ENCODE measurements at regions not wholly inside any gene's neighbourhood (a gene's known extent, or its start where the extent isn't known, plus 50 kb on each side); places are given as distances from the start of the nearest gene placed in this dataset.
"Not testable (repeated sequence)": the region's sequence is repeated elsewhere in the genome, so short reads cannot be mapped to it uniquely, and the experiment has no call there.

- Histone ChIP-seq H3K4me2 (no peak overlapping the region), H3K36me3 (peaks cover 10% of the 10 kb centered on the region), H3K9ac (no peak overlapping the region), H3K4me3 (no peak overlapping the region), H3K27me3 (no peaks in the 10 kb centered on the region), H4K20me1 (no peaks in the 10 kb centered on the region), H3K27ac (no peak overlapping the region), H3K9me3 (peaks cover 62% of the 10 kb centered on the region), H3K4me1 (peaks cover 5% of the 10 kb centered on the region)
- TF ChIP-seq Cebpa-rat (IDR thresholded peaks at IDR 0.05) = no peak
Measured at GRCh38 chr4:1589098-1589497, 95.0 kb downstream of the FAM53A start.

- Histone ChIP-seq H3K27ac (no peak overlapping the region), H3K4me1 (0 out of 2 replicates have a peak, but pooled peaks cover 5% of the 10 kb centered on the region), H3K36me3 (peaks cover 10% of the 10 kb centered on the region), H4K20me1 (no peaks in the 10 kb centered on the region), H3K4me2 (no peak overlapping the region), H3K9ac (no peak overlapping the region), H3K27me3 (no peaks in the 10 kb centered on the region), H3K4me3 (no peak overlapping the region), H3K9me3 (peaks cover 62% of the 10 kb centered on the region)
- TF ChIP-seq Cebpa-rat (IDR thresholded peaks at IDR 0.05) = no peak
Measured at GRCh38 chr4:1588306-1588705, 95.8 kb downstream of the FAM53A start.

GRCh38 chr4:1584498-1584897 lies 99.6 kb downstream of the FAM53A start:
- TF ChIP-seq Cebpa-rat (IDR thresholded peaks at IDR 0.05) = no peak
- Histone ChIP-seq H3K27me3 (no peaks in the 10 kb centered on the region), H3K9ac (no peak overlapping the region), H3K9me3 (peaks cover 30% of the 10 kb centered on the region), H3K36me3 (no peaks in the 10 kb centered on the region), H3K4me3 (no peak overlapping the region), H4K20me1 (no peaks in the 10 kb centered on the region), H3K4me2 (no peak overlapping the region), H3K4me1 (peaks cover 16% of the 10 kb centered on the region), H3K27ac (no peak overlapping the region)

GRCh38 chr4:1583859-1584258 lies 100.3 kb downstream of the FAM53A start:
- no peak overlapping the region for H3K4me3 ChIP-seq
- no peaks in the 10 kb centered on the region for H3K27me3 ChIP-seq
- H4K20me1 ChIP-seq = no peaks in the 10 kb centered on the region
- TF ChIP-seq Cebpa-rat (IDR thresholded peaks at IDR 0.05) = no peak
- no peak overlapping the region for H3K9ac ChIP-seq
- H3K36me3 ChIP-seq = no peaks in the 10 kb centered on the region
- H3K4me1 ChIP-seq = peaks cover 16% of the 10 kb centered on the region
- no peak overlapping the region for H3K27ac ChIP-seq
- peaks cover 24% of the 10 kb centered on the region for H3K9me3 ChIP-seq
- H3K4me2 ChIP-seq = no peak overlapping the region

- Histone ChIP-seq H3K9me3 (peaks cover 18% of the 10 kb centered on the region), H3K4me1 (peaks cover 20% of the 10 kb centered on the region), H4K20me1 (no peaks in the 10 kb centered on the region), H3K27ac (no peak overlapping the region), H3K9ac (no peak overlapping the region), H3K36me3 (no peaks in the 10 kb centered on the region), H3K4me3 (no peak overlapping the region), H3K27me3 (no peaks in the 10 kb centered on the region), H3K4me2 (no peak overlapping the region)
- TF ChIP-seq Cebpa-rat (IDR thresholded peaks at IDR 0.05) = no peak
Measured at GRCh38 chr4:1583051-1583785, 100.9 kb downstream of the FAM53A start.

- H4K20me1 ChIP-seq = no peaks in the 10 kb centered on the region
- H3K4me3 ChIP-seq = no peak overlapping the region
- H3K36me3 ChIP-seq = no peaks in the 10 kb centered on the region
- H3K27me3 ChIP-seq = no peaks in the 10 kb centered on the region
- peaks cover 23% of the 10 kb centered on the region for H3K4me1 ChIP-seq
- no peak for TF ChIP-seq Cebpa-rat (IDR thresholded peaks at IDR 0.05)
- no peak overlapping the region for H3K4me2 ChIP-seq
- peaks cover 13% of the 10 kb centered on the region for H3K9me3 ChIP-seq
- H3K27ac ChIP-seq = no peak overlapping the region
- no peak overlapping the region for H3K9ac ChIP-seq
Measured at GRCh38 chr4:1582227-1582626, 101.9 kb downstream of the FAM53A start.

GRCh38 chr4:1581164-1581894 lies 102.8 kb downstream of the FAM53A start:
- H3K27me3 ChIP-seq, H3K36me3 ChIP-seq, H3K4me3 ChIP-seq, H4K20me1 ChIP-seq, H3K9ac ChIP-seq, H3K9me3 ChIP-seq: not testable (repeated sequence)
- peak overlapping the region; percentile 37 for H3K4me2 ChIP-seq
- peaks cover 23% of the 10 kb centered on the region for H3K4me1 ChIP-seq
- peak overlapping the region; percentile 5; the same call in 1 of the 2 replicates for H3K27ac ChIP-seq

- H3K4me3 ChIP-seq, H3K9me3 ChIP-seq, H3K36me3 ChIP-seq, H3K27me3 ChIP-seq, H3K4me2 ChIP-seq, H4K20me1 ChIP-seq, H3K9ac ChIP-seq, H3K27ac ChIP-seq: not testable (repeated sequence)
- H3K4me1 ChIP-seq = peaks cover 23% of the 10 kb centered on the region
Measured at GRCh38 chr4:1580692-1581012, 103.5 kb downstream of the FAM53A start.

- Histone ChIP-seq H3K36me3 (no peaks in the 10 kb centered on the region), H3K27me3 (no peaks in the 10 kb centered on the region), H3K4me3 (peak overlapping the region; percentile 75), H3K9ac (peak overlapping the region; percentile 79), H3K9me3 (peaks cover 7% of the 10 kb centered on the region), H3K4me2 (peak overlapping the region; percentile 89), H3K27ac (peak overlapping the region; percentile 84), H3K4me1 (peaks cover 23% of the 10 kb centered on the region), H4K20me1 (peaks cover 13% of the 10 kb centered on the region; the same call in 1 of the 2 replicates)
- no peak for TF ChIP-seq Cebpa-rat (IDR thresholded peaks at IDR 0.05)
Measured at GRCh38 chr4:1579901-1580691, 104.0 kb downstream of the FAM53A start.

Measured in BLaER1 (cell line).